ENCODE measurements at regions not wholly inside any gene's neighbourhood (a gene's known extent, or its start where the extent isn't known, plus 50 kb on each side); places are given as distances from the start of the nearest gene placed in this dataset.

- no peak for DNase-seq (ENCODE audit: low spot score)
- Histone ChIP-seq H3K4me2 (no peak overlapping the region), H3F3A (replicated peaks; ENCODE audit: low read depth) (no peaks in the 10 kb centered on the region)
Observed at GRCh38 chr12:75690296-75690955, 179.0 kb upstream of the KRR1 start.

More at GRCh38 chr12:75690296-75690955, 179.0 kb upstream of the KRR1 start:
- Histone ChIP-seq H3K9me2 (ENCODE audit: insufficient read depth) (peaks cover 3% of the 10 kb centered on the region; the same call in 1 of the 2 replicates), H3K79me2 (replicated peaks; ENCODE audit: insufficient read depth) (no peaks in the 10 kb centered on the region), H3K4me3 (no peak overlapping the region), H4K20me1 (replicated peaks; ENCODE audit: insufficient read depth) (no peaks in the 10 kb centered on the region), H3K27me3 (ENCODE audit: insufficient read depth) (no peaks in the 10 kb centered on the region), H3K27ac (ENCODE audit: low read depth) (no peak overlapping the region), H3K36me3 (ENCODE audit: insufficient read depth) (no peaks in the 10 kb centered on the region), H3K4me1 (ENCODE audit: insufficient read depth) (peaks cover 3% of the 10 kb centered on the region; the same call in 1 of the 2 replicates), H2AFZ (peak overlapping the region; percentile 80)
- Mint-ChIP-seq H3K27ac (no peak overlapping the region), H3K4me1 (peaks cover 14% of the 10 kb centered on the region), H3K4me3 (no peak overlapping the region), H3K36me3 (ENCODE audit: low read depth) (no peaks in the 10 kb centered on the region), H3K9me3 (no peaks in the 10 kb centered on the region), H3K27me3 (ENCODE audit: insufficient read depth, low read depth, poor library complexity) (no peaks in the 10 kb centered on the region)
- TF ChIP-seq STAT1 (IDR thresholded peaks at IDR 0.05; ENCODE audit: unreplicated experiment) (no peak), NANOG (IDR thresholded peaks at IDR 0.05; ENCODE audit: borderline replicate concordance) (no peak), JUNB (IDR thresholded peaks at IDR 0.05; ENCODE audit: unreplicated experiment) (no peak), ETS1 (IDR thresholded peaks at IDR 0.05) (no peak), EZH2 (IDR thresholded peaks at IDR 0.05; ENCODE audit: low read depth, unreplicated experiment) (no peak), ZNF462 (CRISPR knock-in tag; IDR thresholded peaks at IDR 0.05) (no peak), ZNF331 (CRISPR knock-in tag; IDR thresholded peaks at IDR 0.05; ENCODE audit: low read depth) (no peak), ZNF114 (CRISPR knock-in tag; IDR thresholded peaks at IDR 0.05) (no peak), EZH2phosphoT487 (IDR thresholded peaks at IDR 0.05; ENCODE audit: unreplicated experiment) (no peak), CREB1 (CRISPR knock-in tag; IDR thresholded peaks at IDR 0.05; ENCODE audit: low read depth) (no peak), CTCF (conservative IDR thresholded peaks at IDR 0.05; ENCODE audit: low read depth in 2 of 2) (no peak), POLR2AphosphoS5 (IDR thresholded peaks at IDR 0.05; ENCODE audit: low read depth) (no peak), REST (IDR thresholded peaks at IDR 0.05; ENCODE audit: unreplicated experiment) (no peak)
- ATAC-seq: no peak

All from GM23338 (cell line).